NCI-H345 (cell line): ENCODE measurements at regions not wholly inside any gene's neighbourhood (a gene's known extent, or its start where the extent isn't known, plus 50 kb on each side); places are given as distances from the start of the nearest gene placed in this dataset.

Experiments used
- DNase-seq: peaks from one replicate; lab custom pipeline; 2025; lab: John Stamatoyannopoulos, UW

- no peak for DNase-seq
Observed at GRCh38 chr17:14762736-14763479, 462.0 kb downstream of the HS3ST3B1 start.

GRCh38 chr17:14760719-14761411 is 460.0 kb downstream of the HS3ST3B1 start:
- no peak for DNase-seq

- DNase-seq: no peak
Observed at GRCh38 chr17:14760212-14760611, 459.3 kb downstream of the HS3ST3B1 start.

GRCh38 chr17:14759325-14759724 is 458.4 kb downstream of the HS3ST3B1 start:
- DNase-seq: no peak

GRCh38 chr17:14756479-14756878 is 455.6 kb downstream of the HS3ST3B1 start:
- DNase-seq: no peak

- DNase-seq: no peak
Observed at GRCh38 chr17:14755002-14755401, 454.1 kb downstream of the HS3ST3B1 start.

- DNase-seq: no peak
Observed at GRCh38 chr17:14753383-14753782, 452.5 kb downstream of the HS3ST3B1 start.

GRCh38 chr17:14752011-14752410 is 451.1 kb downstream of the HS3ST3B1 start:
- no peak for DNase-seq

GRCh38 chr17:14750866-14751265 is 450.0 kb downstream of the HS3ST3B1 start:
- DNase-seq: no peak

- no peak for DNase-seq
Observed at GRCh38 chr17:14749269-14749668, 448.4 kb downstream of the HS3ST3B1 start.

GRCh38 chr17:14748036-14748710 is 447.3 kb downstream of the HS3ST3B1 start:
- no peak for DNase-seq

- DNase-seq: no peak
Observed at GRCh38 chr17:14747603-14747950, 446.7 kb downstream of the HS3ST3B1 start.

- DNase-seq: no peak
Observed at GRCh38 chr17:14746822-14747602, 446.1 kb downstream of the HS3ST3B1 start.

- no peak for DNase-seq
Observed at GRCh38 chr17:14745541-14745940, 444.7 kb downstream of the HS3ST3B1 start.

- DNase-seq: no peak
Observed at GRCh38 chr17:14744761-14745473, 444.0 kb downstream of the HS3ST3B1 start.

- DNase-seq: no peak
Observed at GRCh38 chr17:14741491-14741890, 440.6 kb downstream of the HS3ST3B1 start.

- no peak for DNase-seq
Observed at GRCh38 chr17:14739656-14740431, 439.0 kb downstream of the HS3ST3B1 start.

GRCh38 chr17:14738652-14738988 is 437.7 kb downstream of the HS3ST3B1 start:
- no peak for DNase-seq

GRCh38 chr17:14737984-14738651 is 437.2 kb downstream of the HS3ST3B1 start:
- no peak for DNase-seq

GRCh38 chr17:14736631-14737030 is 435.8 kb downstream of the HS3ST3B1 start:
- no peak for DNase-seq
